ENCODE measurements at regions not wholly inside any gene's neighbourhood (a gene's known extent, or its start where the extent isn't known, plus 50 kb on each side); places are given as distances from the start of the nearest gene placed in this dataset.
"Not testable (repeated sequence)": the region's sequence is repeated elsewhere in the genome, so short reads cannot be mapped to it uniquely, and the experiment has no call there.

DNA sequence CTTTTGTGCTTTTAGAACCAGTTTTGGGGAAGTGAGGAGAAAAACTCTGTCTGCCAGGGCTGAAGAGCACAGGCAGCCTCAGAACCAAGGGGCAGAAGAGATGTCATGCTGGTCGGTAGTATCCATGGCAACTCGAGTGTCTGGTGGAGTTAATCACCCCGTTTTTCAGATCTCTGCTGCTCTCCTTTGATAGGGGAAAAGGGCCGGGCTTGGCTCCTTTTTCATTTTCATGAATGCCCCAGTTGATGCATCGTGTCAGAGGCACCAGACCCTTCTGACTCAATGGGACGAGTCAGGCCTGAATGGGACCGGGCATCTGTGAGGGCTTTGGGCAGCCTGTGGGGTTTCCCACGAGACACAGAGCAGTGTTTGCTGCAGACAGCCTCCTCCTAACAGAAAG lies 304.6 kb downstream of the ABCC12 start:
- DNase-seq, result no peak

GRCh38 chr16:47849736-47850135 lies 306.1 kb downstream of the ABCC12 start:
- no peak for DNase-seq

DNA sequence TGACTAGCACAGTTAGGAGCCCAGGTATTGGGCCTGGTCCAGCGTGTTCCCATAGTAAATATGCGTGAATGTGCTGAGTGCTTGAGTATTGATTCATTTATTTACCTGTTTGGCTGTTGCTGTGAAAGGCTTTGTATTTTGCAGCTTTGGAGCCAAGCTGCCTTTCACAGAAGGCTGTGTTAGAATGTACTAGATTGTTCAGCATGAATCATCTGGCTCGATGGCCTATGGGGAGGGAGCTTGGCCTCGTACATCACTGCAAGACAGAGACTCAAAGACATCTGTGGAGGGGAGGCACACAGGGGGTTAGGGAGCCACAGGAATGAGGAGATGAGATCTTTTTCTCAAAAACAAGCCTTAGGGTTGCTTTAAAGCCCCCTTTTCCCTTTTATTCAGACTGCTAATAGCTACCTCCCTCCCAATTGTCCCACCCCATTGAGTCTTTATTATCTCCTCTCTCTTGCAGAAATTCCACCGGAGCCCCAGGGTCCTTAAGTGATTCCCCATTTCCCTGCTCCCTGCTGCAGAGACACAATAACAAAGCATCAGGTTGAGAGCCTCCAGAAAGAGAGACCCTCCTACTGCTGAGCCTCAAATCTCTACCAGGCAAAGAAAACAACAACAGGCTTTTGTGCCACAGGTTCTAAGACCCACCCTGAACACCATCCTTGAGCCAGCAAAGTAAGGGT lies 307.2 kb downstream of the ABCC12 start:
- no peak for DNase-seq

DNA sequence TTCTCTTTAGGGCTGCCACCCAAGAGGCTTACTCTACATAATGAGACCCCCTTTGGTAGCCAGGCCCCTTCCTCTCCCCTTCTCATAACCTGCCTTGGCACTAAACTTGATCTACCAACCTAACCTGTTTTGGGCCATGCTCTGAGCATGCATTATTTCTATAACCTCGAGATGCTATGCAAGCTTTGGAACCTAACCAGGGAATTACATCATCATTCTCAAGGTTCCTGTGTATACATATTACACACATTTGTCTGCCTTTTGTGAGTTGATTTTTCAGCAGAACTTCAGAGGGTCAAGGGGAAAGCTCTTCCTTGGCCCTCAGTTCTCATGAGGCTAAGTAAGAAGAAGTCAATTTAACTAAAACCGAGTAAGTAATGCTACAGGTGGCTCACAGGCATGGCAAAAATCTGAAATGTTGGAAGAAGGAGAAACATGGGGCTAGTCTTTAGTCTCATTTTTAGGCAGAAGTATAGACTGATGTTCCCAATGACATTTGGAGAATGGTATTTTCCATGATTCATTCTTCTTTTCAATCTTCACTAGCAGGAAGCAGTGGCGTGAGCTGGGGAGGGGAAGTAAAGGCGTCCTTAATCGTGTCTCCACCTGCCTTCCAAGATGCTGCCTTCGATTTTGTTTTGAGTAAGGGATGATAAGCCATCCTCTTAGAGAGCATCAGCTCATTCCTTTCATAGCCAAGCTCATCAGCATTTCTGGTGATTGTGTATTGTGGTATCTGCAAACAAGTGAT lies 308.4 kb downstream of the ABCC12 start:
- no peak for DNase-seq

- DNase-seq, result no peak
Measured at GRCh38 chr16:47834485-47835024, 321.2 kb downstream of the ABCC12 start.

- DNase-seq, result no peak
Measured at GRCh38 chr16:47833771-47834170, 322.0 kb downstream of the ABCC12 start.

DNA sequence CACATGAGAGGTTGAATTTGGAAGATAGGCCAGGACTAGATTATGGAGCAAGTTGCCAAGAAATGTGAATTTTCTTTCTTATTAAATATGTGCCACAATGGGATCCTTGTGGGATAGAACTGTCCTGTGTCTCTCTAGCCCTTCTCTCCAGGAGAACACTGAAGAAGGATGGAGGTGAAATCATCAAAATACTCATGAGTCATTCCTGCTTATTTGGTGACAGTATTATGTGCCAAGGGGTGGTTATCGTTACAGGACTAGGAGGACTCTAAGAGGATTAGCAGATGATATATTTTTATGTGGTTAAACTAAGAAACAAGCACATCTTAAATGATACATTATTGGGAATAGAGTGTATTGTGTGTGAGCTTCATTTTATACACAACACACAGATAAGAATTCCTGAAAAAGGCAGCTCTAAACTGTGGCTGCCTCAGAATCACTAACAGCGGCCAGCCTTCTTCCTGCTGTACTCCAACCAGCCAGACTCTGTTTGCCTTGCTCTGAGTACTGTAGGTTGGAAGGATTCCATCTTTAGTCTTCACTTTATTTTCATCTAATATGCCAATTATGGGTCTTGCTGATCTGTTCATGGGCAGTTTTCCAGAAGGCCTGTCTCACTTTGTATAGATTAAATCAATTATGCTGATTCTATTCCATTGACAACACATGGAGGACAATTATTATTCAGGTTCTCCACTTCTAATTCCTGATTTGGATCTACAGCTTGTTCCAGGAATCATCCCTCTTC lies 325.8 kb downstream of the ABCC12 start:
- DNase-seq, result no peak

GRCh38 chr16:47826070-47826469 lies 329.7 kb downstream of the ABCC12 start:
- no peak for DNase-seq

GRCh38 chr16:47817048-47817447 lies 338.7 kb downstream of the ABCC12 start:
- DNase-seq, result no peak

DNA sequence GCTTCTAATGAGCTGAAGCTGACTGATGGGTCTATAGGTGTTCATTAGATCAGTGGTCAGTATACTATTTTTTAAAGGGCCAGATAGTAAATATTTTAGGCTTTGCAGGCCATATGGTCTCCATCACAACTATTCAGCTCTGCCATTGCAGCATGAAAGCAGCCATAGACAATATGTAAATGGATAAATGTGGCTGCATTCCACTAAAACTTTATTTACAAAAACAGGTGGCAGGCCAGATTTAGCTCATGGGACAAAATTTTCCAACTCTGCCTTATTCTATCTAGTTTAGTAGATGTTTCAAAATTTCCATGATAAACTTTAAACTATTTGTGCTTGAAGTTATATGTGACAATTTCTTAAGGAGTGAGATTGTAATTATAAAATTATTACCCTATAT lies 339.3 kb downstream of the ABCC12 start:
- DNase-seq, result no peak

GRCh38 chr16:47815655-47816054 lies 340.1 kb downstream of the ABCC12 start:
- no peak for DNase-seq

DNA sequence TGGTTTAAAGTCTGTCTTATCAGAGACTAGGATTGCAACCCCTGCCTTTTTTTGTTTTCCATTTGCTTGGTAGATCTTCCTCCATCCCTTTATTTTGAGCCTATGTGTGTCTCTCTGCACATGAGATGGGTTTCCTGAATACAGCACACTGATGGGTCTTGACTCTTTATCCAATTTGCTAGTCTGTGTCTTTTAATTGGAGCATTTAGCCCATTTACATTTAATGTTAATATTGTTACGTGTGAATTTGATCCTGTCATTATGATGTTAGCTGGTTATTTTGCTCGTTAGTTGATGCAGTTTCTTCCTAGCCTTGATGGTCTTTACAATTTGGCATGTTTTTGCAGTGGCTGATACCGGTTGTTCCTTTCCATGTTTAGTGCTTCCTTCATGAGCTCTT lies 344.0 kb downstream of the ABCC12 start:
- not testable (repeated sequence) for DNase-seq

DNA sequence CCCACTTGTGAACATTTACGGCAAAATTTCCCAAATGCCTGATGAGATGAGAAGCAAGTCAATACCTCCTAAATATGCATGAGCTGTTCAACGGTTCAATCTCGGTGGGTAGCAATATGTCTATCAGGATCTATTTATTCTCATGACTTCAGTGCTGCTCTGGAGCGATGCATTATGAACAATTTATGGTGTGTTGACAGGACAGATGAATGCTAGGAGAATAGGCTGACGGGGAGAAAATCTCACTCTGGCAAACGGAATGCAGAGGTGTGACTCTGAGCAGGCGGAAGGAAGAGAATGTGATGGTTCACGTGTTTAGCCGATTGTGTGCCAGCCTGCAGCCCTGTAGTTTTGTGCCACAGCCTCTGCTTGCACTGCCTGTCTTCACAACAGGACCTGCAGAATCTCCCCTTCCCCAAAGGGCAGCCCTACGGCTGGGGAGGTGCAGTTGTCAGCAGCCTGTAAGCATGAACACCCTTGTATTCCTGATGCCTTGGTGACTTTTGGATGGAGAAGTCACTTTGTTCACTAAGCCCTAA lies 345.2 kb downstream of the PHKB start:
- DNase-seq, result peak; percentile 37

DNA sequence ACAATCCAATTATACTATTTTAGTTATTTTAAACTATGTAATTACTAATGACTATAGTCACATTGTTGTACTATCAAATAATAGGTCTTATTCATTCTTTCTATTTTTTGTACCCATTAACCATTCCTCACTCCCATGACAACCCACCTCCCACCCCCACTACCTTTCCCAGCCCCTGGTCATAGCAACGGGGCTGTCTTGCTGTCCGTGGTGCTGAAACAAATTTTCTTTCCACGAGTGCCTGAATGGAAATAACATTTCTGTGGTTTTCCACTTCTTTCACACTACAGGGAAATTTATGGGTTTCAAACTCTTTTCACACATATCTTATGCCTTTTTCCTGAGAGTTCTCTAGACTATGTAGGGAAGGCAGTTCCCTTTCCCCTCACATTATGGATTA lies 326.6 kb downstream of the PHKB start:
- DNase-seq, result no peak

- no peak for DNase-seq
Measured at GRCh38 chr16:47781673-47782072, 320.5 kb downstream of the PHKB start.

DNA sequence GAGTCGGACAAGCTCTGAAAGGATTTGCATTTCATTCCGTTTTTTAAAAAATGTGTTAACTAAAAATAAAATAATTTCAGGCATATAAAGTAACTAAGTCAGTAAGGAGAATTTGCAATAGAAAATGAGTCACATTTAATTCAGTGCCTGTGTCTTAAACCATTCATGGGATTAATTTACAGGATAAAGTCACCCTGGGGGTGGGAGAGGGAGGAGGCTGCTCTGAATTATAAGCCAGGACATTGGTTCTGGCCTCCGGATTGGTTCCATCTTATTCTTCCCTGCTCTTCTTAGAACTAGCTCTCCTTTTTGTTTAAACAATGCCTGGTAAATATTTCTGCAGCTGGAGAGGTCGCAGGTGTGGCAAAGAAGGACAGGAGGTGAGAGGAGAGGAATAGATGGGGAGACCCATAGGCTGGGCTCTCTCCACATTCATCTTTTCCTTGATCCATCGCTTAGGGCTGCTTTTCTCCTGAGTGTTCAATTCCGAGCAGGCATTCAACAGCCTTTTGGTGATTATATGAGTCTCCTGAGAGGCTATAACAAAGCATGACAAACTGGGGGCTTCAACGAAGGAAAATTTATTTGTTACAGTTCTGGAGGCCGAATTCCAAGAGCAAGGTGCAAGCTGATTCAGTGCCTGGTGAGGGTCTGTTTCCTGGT lies 319.2 kb downstream of the PHKB start:
- DNase-seq, result no peak

DNA sequence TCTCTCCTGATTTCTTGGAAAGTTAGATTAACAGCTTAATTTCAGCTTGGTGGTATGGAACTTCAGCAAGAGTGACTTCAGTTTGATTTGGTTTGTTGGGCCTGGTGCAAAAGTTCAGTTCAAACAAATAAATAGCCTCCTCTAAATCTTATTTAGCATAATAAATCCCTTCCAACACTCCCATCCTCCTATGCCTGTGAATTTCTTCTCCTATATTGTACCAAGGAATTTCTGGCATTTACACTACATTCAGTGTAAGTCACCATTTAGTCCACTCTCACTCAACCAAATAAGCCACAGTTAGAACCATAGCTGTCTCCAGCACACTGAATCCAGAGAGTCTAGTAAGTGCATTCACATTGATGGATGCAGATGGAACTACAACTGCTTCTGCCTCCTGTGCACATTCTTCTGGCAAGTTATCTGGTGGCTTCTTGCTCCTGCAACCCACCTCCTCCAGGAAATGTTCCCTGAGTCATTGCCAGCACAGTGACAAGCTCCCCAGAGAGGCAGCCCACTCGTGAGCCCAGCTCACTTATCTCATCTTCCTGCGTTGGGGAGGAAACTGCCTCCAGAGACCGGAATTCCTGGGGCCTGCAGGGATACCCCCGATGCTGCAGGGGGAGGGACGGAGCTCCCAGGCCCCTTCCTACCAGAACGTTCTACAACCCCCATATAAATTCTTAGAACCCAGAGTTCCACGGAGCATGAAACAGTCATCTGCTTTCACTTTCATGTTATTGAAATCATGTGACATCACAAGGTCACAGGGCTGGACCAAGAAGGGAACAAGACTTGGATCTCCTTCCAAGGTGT lies 318.3 kb downstream of the PHKB start:
- DNase-seq, result no peak

DNA sequence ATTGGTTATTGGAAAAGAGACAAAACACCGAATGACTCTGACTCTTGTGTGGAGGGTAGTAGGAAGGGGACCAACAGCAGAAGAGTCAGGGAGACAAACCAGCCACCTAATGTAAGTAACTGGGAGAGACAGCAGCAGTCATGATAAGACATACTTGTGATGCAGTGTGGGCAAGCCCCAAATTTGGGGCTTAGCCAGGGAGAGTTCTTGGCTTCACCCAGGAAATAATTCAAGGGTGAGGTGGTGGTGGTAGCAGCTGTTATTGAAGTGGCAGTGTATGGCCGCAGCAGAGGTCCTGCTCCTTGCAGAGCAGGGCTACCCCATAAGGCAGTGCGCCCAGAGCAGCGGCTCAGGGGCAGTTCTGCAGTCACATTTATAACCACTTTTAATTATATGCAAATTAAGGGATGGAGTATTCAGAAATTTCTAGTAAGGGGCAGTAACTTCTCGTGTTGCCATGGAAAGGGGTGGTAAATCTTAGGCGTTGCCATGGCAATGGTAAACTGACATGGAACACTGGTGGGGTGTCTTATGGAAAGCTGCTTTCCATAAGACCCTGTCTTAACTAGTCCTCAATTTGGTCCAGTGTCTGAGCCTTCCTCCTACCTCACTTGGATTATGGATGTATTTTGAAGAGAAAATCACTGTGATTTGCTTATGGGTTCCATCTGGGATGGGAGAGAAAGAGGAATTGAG lies 317.1 kb downstream of the PHKB start:
- no peak for DNase-seq

- no peak for DNase-seq
Measured at GRCh38 chr16:47777220-47777619, 316.1 kb downstream of the PHKB start.

DNA sequence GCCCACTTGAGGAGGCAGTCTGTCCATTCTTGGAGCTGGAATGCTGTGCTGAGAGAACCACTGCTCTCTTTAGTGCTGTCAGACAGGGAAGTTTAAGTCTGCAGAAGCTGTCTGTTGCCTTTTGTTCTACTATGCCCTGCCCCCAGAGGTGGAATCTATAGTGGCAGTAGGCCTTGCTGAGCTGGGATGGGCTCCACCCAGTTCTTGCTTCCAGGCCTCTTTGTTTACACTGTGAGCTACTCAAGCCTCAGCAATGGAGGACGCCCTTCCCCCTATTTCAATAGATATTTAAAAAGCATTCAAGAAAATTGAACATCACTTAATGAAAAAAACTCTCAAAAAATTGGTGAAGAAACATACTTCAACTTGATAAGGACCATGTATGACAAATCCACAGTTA lies 313.5 kb downstream of the PHKB start:
- peak; percentile 14 for DNase-seq

DNA sequence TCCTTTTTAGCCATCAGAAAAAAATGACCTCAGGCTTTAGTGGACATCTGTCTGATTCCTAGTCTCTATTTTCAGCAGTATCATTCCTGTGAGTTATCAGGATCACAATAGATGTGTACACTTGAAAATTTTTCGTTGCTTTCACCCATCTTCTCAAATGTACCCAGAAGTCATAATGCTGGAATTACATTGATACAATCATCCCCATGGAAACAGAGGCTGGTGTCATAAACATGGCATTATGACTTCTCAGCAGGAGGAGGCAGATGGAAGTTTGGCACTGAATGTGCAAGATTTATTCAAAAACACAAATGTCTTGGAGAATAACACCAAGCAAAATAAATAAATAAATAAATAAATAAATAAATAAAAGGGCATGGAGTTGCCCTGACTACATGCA lies 292.5 kb downstream of the PHKB start:
- no peak for DNase-seq

Data from SHP77 treated with DMSO at 0.1 percent for 48 hours (cell line).